WERI-Rb-1 (cell line): ENCODE measurements at regions not wholly inside any gene's neighbourhood (a gene's known extent, or its start where the extent isn't known, plus 50 kb on each side); places are given as distances from the start of the nearest gene placed in this dataset.
"Not testable (repeated sequence)": the region's sequence is repeated elsewhere in the genome, so short reads cannot be mapped to it uniquely, and the experiment has no call there.

Source experiments
- DNase-seq: peaks from one replicate; pipeline ENCODE4 v3.0.0-alpha.2; 2020
- H3K27ac ChIP-seq: fragments of 250-450 bp; sonication (Bioruptor Pico); 2 replicates; pipeline ENCODE4 v1.5.1; 2020; ENCODE audit warnings: mild to moderate bottlenecking, moderate library complexity
- H3K27me3 ChIP-seq: fragments of 250-450 bp; sonication (Bioruptor Pico); 2 replicates; pipeline ENCODE4 v1.5.1; 2021; ENCODE audit warnings: mild to moderate bottlenecking, low read depth, moderate library complexity; ENCODE audit not compliant: insufficient read depth, severe bottlenecking
- H3K36me3 ChIP-seq: fragments of 250-450 bp; sonication (Bioruptor Pico); 2 replicates; pipeline ENCODE4 v1.5.1; 2020; ENCODE audit warnings: mild to moderate bottlenecking, moderate library complexity
- H3K4me3 ChIP-seq: 2 replicates; pipeline ENCODE4 v1.5.1; 2011; ENCODE audit warnings: low read depth, mild to moderate bottlenecking, control low read depth, low read length
- H3K9me3 ChIP-seq: fragments of 250-450 bp; sonication (Bioruptor Pico); 2 replicates; pipeline ENCODE4 v1.5.1; 2021; ENCODE audit warnings: mild to moderate bottlenecking, moderate library complexity; ENCODE audit not compliant: severe bottlenecking
- TF ChIP-seq, protein P1 (sequence below): IDR thresholded peaks from 2 replicates; pipeline ENCODE4 v1.5.1; 2011; ENCODE audit warnings: low read depth, mild to moderate bottlenecking, control low read depth, inconsistent platforms, low read length

DNA sequence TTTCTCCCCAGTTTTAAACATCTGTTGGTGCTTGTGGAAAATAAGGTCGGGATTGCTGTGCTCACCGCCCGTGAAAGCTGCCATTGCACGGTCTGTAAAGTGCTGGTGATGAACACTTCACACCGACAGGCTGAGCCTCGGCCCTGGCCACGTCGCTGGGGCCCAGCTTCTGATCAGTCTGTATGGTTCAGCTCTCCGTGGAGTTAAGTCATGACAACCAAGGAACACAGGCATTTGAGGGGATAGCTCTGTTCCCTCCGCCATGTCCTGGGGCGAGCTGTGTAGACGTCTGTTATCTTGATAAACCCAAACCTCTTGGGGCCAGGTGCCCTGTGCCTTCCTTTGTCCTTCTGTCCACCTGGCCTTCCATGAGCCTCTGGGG lies 110.6 kb downstream of the METRNL start:
- TF ChIP-seq, protein P1, sequence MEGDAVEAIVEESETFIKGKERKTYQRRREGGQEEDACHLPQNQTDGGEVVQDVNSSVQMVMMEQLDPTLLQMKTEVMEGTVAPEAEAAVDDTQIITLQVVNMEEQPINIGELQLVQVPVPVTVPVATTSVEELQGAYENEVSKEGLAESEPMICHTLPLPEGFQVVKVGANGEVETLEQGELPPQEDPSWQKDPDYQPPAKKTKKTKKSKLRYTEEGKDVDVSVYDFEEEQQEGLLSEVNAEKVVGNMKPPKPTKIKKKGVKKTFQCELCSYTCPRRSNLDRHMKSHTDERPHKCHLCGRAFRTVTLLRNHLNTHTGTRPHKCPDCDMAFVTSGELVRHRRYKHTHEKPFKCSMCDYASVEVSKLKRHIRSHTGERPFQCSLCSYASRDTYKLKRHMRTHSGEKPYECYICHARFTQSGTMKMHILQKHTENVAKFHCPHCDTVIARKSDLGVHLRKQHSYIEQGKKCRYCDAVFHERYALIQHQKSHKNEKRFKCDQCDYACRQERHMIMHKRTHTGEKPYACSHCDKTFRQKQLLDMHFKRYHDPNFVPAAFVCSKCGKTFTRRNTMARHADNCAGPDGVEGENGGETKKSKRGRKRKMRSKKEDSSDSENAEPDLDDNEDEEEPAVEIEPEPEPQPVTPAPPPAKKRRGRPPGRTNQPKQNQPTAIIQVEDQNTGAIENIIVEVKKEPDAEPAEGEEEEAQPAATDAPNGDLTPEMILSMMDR = no peak
- Histone ChIP-seq H3K27me3 (no peaks in the 10 kb centered on the region), H3K36me3 (no peaks in the 10 kb centered on the region), H3K4me3 (no peak overlapping the region), H3K9me3 (peaks cover 16% of the 10 kb centered on the region), H3K27ac (no peak overlapping the region)
- peak; percentile 8 for DNase-seq

DNA sequence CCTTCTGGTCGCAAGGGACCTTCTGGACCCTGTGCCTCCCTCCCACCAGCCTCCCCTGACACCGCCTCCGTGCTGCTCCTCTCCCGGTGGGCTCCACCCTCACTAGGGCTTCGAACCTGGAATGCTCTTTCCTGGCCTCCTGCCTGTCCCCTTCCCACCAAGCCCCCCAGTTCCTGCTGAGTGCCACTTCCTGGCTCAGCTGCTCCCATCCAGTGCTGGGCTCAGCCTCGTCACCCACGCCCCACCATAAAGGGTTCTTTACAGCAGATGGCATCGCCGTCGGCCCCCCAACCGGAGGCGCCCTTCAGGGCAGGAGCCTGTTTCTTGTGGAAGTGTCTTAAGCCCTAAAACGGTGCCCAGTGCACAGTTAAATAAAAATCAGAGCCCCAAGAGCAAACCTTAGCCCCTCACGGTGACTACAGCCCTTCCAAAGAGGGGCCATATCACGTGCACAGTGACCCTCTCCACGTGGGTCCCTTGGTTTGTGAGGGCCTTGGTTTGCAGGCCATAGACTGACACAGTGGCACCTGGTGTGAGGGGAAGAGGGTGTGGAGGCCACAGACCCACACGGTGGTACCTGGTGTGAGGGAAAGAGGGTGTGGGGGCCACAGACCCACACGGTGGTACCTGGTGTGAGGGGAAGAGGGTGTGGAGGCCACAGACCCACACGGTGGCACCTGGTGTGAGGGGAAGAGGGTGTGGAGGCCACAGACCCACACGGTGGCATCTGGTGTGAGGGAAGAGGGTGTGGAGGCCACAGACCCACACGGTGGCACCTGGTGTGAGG lies 111.4 kb downstream of the METRNL start:
- Histone ChIP-seq H3K36me3 (no peaks in the 10 kb centered on the region), H3K27ac (no peak overlapping the region), H3K9me3 (peaks cover 16% of the 10 kb centered on the region), H3K4me3 (no peak overlapping the region), H3K27me3 (no peaks in the 10 kb centered on the region)
- TF ChIP-seq, protein P1 = no peak
- peak; percentile 6 for DNase-seq

DNA sequence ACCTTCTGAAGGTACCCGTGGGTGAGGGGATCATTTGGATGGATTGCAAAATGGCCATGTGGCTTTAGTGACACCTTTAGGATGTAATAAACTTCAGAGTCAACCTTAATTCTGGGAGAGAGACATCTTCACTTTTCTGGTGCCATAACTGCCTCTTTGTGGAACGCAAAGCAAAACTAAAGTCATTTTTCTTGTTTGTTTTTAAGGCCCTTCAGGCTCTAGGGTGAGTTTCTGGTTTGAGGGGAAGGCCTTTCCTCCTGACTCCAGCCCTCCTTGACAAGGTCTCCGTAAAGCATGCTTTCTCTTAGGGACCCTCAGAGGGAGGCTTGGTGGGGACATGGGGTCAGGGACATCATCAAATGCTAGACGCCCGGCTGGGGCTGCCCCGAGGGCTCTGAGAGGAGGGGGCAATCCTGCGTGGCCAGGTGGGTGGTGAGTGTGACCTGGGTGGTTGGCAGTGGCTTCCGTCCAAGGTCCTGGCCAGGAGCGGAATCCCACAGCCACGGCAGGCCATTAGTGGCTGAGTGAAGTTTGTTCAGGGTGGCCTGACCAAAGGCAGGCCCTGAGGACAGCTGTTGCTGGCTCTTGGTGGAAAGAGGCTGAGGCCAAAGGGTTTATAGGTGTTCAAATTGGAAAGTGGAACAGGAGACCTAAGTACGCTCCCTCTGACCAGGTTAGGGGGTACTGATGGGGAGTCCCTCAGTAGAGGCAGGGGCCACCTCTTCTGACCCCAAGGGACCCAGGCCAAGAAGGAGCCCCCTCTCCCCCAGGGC lies 112.2 kb downstream of the METRNL start:
- peak; percentile 7 for DNase-seq
- Histone ChIP-seq H3K4me3 (no peak overlapping the region), H3K36me3 (no peaks in the 10 kb centered on the region), H3K27me3 (no peaks in the 10 kb centered on the region), H3K9me3 (peaks cover 16% of the 10 kb centered on the region), H3K27ac (no peak overlapping the region)
- TF ChIP-seq, protein P1 = no peak

DNA sequence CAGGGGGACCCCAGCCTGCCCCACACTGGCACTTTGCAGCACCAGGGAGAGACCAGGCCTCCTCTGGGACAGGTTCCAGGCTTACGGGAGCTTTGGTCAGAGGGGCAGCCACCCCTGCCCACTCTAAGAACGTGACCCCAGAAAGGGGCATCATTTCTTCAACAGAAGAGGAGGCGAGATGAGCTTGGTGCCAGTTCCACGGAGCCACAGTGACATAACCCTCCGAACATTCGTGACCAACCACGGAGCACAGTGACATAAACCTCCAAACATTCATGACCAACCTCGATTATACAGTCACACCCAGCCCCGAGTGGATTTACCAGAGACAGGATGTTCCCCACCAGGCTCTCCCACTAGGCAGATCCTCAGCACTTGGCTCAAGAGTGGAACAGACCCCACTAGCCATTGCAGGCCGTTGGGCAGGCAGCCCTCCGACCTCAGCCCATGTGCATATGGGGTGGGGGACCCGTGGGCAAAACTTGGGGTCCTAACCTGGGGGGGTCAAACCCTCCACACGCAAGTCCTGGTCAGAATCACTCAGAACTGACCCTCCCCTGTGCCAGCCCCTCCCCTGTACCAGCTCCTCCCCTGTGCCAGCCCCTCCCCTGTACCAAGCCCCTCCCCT lies 112.9 kb downstream of the METRNL start:
- DNase-seq = peak; percentile 13
- Histone ChIP-seq H3K36me3 (no peaks in the 10 kb centered on the region), H3K9me3 (peaks cover 16% of the 10 kb centered on the region), H3K4me3 (no peak overlapping the region), H3K27ac (no peak overlapping the region), H3K27me3 (no peaks in the 10 kb centered on the region)
- TF ChIP-seq, protein P1 = no peak

DNA sequence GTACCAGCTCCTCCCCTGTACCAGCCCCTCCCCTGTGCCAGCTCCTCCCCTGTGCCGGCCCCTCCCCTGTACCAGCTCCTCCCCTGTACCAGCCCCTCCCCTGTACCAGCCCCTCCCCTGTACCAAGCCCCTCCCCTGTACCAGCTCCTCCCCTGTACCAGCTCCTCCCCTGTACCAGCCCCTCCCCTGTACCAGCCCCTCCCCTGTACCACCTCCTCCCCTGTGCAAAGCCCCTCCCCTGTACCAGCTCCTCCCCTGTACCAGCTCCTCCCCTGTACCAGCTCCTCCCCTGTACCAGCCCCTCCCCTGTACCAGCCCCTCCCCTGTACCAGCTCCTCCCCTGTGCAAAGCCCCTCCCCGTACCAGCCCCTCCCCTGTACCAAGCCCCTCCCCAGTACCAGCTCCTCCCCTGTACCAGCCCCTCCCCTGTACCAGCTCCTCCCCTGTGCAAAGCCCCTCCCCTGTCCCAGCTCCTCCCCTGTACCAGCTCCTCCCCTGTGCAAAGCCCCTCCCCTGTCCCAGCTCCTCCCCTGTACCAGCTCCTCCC lies 113.5 kb downstream of the METRNL start:
- not testable (repeated sequence) for H3K27me3 ChIP-seq, H3K36me3 ChIP-seq, H3K27ac ChIP-seq, H3K4me3 ChIP-seq
- peaks cover 15% of the 10 kb centered on the region for H3K9me3 ChIP-seq
- peak; percentile 8 for DNase-seq
